Thoracic aorta (tissue), 2 donors: ENCODE measurements at regions not wholly inside any gene's neighbourhood (a gene's known extent, or its start where the extent isn't known, plus 50 kb on each side); places are given as distances from the start of the nearest gene placed in this dataset.

ENCODE experiments used
- ATAC-seq: fragments of 150-250 bp; one replicate; pipeline ENCODE4 v1.8.0; 2017; ENCODE audit warnings: low read depth; ENCODE audit not compliant: insufficient number of reproducible peaks, low FRiP score
- DNase-seq: peaks from one replicate; pipeline ENCODE4 v3.0.0-alpha.2; 2020; ENCODE audit warnings: low spot score
- H3K27ac ChIP-seq, 2 donors: fragments of 200-600 bp; sonication (generic); 1 replicate in 1 of 2; 2 replicates in 1 of 2; pipeline ENCODE4 v1.5.1; 2016; ENCODE audit warnings: mild to moderate bottlenecking in 2 of 2, moderate library complexity in 2 of 2
- H3K27me3 ChIP-seq: fragments of 200-600 bp; sonication (generic); replicated peaks from 2 replicates; pipeline ENCODE4 v1.6.0; 2016; ENCODE audit warnings: mild to moderate bottlenecking; ENCODE audit not compliant: insufficient read depth
- H3K36me3 ChIP-seq: fragments of 200-600 bp; sonication (generic); one replicate; pipeline ENCODE4 v1.5.1; 2016
- H3K4me1 ChIP-seq, 2 donors: fragments of 200-600 bp; sonication (generic); 1 replicate in 1 of 2; 2 replicates in 1 of 2; pipeline versions ENCODE4 v1.5.1 to v1.6.0; 2016; ENCODE audit warnings: low read depth in 2 of 2, mild to moderate bottlenecking in 1 of 2; ENCODE audit not compliant: control insufficient read depth in 1 of 2
- H3K4me3 ChIP-seq: fragments of 200-600 bp; sonication (generic); 2 replicates; pipeline ENCODE4 v1.5.1; 2016; ENCODE audit warnings: mild to moderate bottlenecking
- H3K9me3 ChIP-seq: fragments of 200-600 bp; sonication (generic); 2 replicates; pipeline ENCODE4 v1.5.1; 2016
- CTCF ChIP-seq: fragments of 200-600 bp; sonication (generic); IDR thresholded peaks from one replicate; pipeline ENCODE4 v1.5.1; 2019; ENCODE audit warnings: antibody characterized with exemption

- TF ChIP-seq CTCF, result no peak
Observed at GRCh38 chr7:81427461-81427860, 342.4 kb downstream of the HGF start.

DNA sequence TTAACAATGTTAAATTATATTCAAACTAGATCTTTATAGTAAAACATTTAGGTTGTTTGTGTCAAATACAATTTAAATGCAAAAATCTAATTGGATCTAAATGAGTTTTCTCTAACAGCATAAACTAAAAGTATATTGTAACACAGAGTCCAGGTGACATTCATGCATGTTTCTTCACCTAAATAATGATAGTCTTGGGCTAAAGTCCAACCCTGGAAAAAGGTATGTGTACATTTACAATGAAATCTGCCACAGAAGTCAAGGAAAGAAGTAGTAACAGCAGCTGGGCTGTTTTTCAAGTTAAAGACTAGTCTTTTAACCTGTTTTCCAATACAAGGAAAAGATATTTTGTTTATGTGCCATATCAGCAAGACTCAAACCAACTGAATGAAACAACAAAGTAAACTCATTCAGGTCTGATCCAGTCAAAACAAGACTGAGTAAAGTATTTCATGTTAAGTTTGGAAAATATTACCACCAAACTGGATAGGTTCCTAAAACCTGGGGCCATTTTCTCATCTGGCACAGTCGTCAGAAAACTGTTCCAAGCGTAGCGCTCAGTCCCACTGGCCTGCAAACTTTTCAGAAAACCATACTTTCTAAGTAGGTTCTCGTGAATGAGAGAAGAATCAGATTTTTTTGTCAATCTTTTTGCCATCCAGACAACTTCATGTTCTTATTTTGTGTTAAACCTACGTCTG is 349.2 kb downstream of the HGF start:
- Histone ChIP-seq H3K4me1 (no peaks in the 10 kb centered on the region), H3K27me3 (no peaks in the 10 kb centered on the region), H3K27ac (no peak overlapping the region), H3K4me3 (no peak overlapping the region), H3K9me3 (no peaks in the 10 kb centered on the region), H3K36me3 (no peaks in the 10 kb centered on the region)
- ATAC-seq (no peak), DNase-seq (no peak)
- TF ChIP-seq CTCF, result no peak

More at GRCh38 chr7:81427461-81427860, 342.4 kb downstream of the HGF start:
- no peaks in the 10 kb centered on the region for H3K9me3 ChIP-seq
- DNase-seq, result no peak
- no peaks in the 10 kb centered on the region for H3K36me3 ChIP-seq
- H3K4me3 ChIP-seq, result no peak overlapping the region
- no peak overlapping the region for H3K27ac ChIP-seq
- H3K4me1 ChIP-seq, result no peaks in the 10 kb centered on the region
- H3K27me3 ChIP-seq, result no peaks in the 10 kb centered on the region
- ATAC-seq, result no peak

DNA sequence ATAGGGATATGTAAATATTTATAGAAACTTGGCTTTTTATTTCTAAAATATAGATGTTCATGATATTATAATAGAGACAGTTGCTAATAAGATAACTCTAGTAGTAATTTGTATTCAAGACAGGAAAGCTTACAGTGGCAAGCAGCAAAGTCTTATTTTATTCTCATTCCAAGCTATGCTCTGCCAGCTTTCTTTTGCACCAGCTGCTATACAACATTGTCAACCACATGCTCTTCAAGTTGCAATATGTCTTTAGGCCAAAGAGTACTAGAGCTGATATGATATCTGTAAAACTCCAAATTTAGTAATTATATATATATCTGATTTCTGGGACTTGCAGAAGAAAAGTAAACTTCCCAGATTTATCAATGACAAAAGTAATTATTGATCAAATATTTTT is 350.1 kb downstream of the HGF start:
- H3K27me3 ChIP-seq, result no peaks in the 10 kb centered on the region
- no peaks in the 10 kb centered on the region for H3K9me3 ChIP-seq
- no peaks in the 10 kb centered on the region for H3K4me1 ChIP-seq
- no peak overlapping the region for H3K27ac ChIP-seq
- DNase-seq, result no peak
- H3K36me3 ChIP-seq, result no peaks in the 10 kb centered on the region
- no peak for TF ChIP-seq CTCF
- H3K4me3 ChIP-seq, result no peak overlapping the region
- ATAC-seq, result no peak

DNA sequence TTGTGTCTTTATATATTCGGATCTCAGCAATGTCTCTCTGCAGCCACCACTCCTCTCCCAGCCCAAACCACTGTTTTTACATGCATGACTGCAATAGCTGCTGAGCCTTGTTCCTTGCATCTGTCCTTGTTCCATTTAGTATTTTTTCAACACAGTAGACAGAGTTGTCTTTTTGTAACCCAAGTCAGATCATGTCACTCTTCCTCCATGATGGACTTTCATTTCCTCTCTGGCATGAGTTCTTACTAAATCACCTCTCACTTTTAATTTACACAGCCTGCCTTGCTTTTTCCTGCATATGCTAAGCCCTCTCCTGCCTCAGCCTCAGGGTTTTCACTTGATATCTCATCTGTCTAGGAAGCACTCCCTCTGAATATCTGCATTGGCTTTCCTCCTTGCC is 353.2 kb downstream of the HGF start:
- no peak overlapping the region for H3K27ac ChIP-seq
- DNase-seq, result no peak
- H3K4me1 ChIP-seq, result no peaks in the 10 kb centered on the region
- no peak overlapping the region for H3K4me3 ChIP-seq
- no peaks in the 10 kb centered on the region for H3K27me3 ChIP-seq
- ATAC-seq, result no peak
- no peak for TF ChIP-seq CTCF
- H3K9me3 ChIP-seq, result no peaks in the 10 kb centered on the region
- H3K36me3 ChIP-seq, result no peaks in the 10 kb centered on the region

- H3K4me1 ChIP-seq, result no peaks in the 10 kb centered on the region
- no peak for ATAC-seq
- no peaks in the 10 kb centered on the region for H3K36me3 ChIP-seq
- no peak overlapping the region for H3K4me3 ChIP-seq
- no peak overlapping the region for H3K27ac ChIP-seq
- H3K9me3 ChIP-seq, result no peaks in the 10 kb centered on the region
- TF ChIP-seq CTCF, result no peak
- no peak for DNase-seq
- no peaks in the 10 kb centered on the region for H3K27me3 ChIP-seq
Observed at GRCh38 chr7:81415181-81415580, 354.7 kb downstream of the HGF start.
